GM18519 (cell line): ENCODE measurements at regions not wholly inside any gene's neighbourhood (a gene's known extent, or its start where the extent isn't known, plus 50 kb on each side); places are given as distances from the start of the nearest gene placed in this dataset.
"Not testable (repeated sequence)": the region's sequence is repeated elsewhere in the genome, so short reads cannot be mapped to it uniquely, and the experiment has no call there.

Experiments used
- ATAC-seq: cut with Tn5 transposase; IDR thresholded peaks from one replicate; pipeline ENCODE4 v1.9.1; 2021; ENCODE audit warnings: mild to moderate bottlenecking, moderate library complexity; ENCODE audit not compliant: unreplicated experiment, low FRiP score

DNA sequence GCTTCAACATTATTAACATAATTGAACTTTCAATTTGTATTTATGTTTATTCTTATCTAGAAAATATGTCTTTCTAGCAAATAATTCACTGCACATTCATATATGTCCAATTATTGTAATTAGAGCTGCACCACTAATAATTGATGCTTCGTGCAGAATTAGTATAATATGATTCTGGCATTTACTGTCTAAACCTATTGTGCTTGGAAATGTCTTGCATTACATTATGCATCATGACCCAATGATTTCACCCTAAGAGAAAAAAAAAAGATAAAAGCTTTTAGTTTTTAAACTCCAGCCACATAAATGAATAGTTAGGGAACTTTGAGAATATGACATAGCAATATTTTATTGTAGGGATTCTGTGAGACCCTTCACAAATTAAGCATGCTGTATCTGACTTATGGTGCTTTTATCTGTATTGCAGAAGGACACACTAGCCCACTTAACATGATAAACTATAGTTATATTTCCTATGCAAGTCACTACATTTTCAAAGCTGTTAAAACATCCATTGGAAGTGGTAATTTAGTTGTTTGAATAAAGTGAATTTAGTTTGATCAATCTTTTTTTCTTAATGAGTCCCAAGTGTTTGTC lies 1609.1 kb downstream of the REEP3 start:
- no peak for ATAC-seq

DNA sequence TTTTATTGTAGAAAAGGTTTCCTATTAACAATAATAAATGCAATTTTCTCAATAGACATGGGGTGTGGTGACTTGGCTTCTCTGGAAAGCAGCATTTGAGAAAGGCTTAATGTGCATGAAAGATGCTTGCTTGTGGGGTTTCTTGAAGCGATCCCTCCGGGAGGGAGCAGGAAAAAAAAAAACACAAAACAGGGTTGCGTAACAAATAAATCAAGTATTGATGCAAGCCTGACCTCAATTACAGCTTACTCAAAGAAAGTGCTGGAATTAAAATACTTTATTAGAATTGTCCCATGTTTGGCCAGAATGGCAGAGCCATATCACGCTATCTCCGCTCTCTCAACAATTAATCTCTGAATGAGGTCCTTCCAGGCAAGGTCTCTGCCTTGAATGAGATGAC lies 1612.5 kb downstream of the REEP3 start:
- ATAC-seq, result no peak

DNA sequence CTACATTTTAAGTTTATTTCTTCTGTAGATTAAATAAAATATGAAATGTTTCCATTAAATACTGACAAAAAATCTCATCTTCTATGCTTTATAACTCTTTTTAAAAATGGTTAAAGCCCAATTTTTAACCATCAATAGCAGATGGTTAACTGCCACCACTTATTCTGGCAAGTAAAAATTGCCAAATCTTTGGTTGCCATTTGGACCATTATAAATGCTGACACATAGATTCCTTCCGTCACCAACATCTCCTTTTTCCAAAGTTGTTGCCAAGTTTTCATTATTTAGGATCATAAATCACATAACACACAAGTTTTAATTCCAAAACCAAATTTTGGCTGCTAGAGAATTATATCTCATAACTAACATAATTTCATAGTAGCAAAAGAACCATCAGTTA lies 1614.3 kb downstream of the REEP3 start:
- no peak for ATAC-seq

DNA sequence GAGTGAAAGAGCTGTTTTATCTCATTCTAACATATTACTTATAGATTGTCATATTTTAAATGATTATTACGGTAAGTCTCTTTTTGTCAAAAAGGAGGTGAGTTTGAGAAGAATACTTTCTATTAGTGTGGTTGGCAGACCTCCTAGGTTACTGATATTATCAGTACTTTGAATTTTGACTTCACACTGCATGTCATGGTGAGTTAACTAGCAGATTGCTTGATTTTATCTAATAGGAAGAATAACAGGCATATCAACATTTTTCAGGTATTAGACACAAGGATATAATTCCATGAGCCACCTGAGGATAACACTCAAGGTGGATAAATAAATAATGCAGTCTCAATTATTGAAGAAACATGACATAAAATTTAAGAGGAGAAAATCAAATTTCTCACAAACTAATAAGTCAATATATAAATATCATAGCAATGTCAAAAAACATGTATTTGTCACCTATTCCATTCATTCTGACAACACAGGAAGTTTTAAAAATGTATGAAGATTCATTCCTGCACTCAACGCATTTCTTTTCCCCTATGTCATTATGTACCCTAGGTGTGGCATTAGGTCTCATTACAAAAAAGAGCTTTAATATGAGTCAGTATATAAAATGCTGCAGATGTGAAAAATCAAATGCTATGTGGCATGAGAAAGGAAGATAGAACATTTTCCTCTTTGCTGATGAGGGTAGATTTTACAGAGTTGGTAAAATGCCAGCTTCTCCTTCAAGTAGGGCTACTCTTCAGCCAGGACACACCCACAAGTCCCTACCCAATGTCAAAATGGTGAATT lies 1621.6 kb downstream of the REEP3 start:
- ATAC-seq, result no peak

DNA sequence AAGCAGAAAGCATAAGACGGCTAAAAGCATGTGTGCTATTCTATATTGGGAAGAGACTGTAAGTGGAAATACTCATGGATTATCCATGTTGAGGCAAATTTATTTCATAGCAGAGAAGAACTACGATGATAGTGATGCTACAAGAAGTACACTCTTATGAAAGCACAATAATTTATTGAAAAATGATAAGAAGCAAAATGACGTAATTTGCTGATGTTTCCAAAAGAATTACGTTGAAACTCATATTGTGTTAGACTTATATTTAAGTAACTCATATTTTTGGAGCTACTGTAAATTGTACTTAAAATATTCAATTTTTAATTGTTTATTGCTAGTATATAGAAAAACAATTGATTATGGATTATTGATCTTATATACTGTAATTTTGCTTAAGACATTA lies 1622.5 kb downstream of the REEP3 start:
- ATAC-seq, result no peak

DNA sequence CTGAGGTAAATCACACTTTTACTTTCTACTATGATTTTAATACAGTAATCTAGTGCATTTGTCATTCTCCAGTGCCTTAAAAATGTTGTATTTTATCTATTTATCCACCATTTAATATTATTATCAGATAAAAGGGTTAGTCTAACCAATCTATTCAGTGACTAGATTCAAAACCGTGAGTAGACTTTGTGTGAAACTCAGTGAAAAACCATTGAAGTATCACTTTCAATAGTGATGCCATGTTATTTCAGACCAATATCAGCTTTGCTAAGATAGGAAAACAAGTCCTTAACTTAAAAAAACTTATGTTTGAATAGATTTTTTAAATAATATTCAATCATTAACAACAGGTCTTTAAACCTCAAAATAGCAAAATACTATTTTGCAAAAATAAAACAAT lies 1628.7 kb downstream of the REEP3 start:
- ATAC-seq, result no peak

DNA sequence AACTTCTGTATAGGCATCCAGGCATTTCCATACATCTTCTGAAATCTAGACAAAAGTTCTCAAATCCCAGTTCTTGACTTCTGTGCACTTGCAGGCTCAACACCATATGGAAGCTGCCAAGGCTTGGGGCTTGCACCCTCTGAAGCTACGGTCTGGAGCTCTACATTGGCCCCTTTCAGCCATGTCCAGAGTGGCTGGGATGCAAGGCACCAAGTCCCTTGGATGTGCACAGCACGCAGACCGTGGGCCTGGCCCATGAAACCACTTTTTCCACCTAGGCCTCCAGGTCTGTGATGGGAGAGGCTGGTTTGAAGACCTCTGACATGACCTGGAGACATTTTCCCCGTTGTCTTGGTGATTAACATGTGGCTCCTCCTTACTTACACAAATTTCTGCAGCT lies 1645.1 kb downstream of the REEP3 start:
- ATAC-seq, result no peak

DNA sequence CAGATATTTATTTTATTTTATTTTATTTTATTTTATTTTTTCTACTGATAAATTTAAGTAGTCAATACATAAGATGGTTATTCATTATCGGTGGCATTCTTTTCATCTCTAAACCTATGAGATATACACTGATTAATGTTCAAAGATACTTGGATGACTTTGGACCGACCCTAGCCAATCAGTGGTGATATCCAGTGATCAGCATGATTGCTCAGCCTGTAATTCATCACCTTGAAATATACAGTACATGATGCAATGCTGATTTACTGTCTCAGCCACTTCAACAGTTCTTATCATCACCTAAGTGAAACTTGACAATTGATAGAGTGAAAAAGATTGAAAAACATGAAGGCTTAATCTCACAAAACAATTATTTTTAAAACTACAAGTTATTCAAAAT lies 1651.0 kb downstream of the REEP3 start:
- no peak for ATAC-seq

DNA sequence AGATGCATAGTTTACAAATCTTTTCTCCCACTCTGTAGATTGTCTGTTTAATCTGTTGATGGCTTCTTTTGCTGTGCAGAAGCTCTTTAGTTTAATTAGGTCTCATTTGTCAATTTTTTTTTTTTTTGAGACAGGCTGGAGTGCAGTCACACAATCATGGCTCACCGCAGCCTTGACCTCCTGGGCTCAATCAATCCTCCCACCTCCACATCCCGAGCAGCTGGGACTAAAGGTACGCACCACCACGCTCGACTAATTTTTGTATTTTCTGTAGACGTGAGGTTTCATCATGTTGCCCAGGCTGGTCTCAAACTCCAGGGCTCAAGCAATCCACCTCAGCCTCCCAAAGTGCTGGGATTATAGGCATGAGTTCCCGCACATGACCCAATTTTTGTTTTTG lies 1655.8 kb downstream of the REEP3 start:
- ATAC-seq, result no peak

DNA sequence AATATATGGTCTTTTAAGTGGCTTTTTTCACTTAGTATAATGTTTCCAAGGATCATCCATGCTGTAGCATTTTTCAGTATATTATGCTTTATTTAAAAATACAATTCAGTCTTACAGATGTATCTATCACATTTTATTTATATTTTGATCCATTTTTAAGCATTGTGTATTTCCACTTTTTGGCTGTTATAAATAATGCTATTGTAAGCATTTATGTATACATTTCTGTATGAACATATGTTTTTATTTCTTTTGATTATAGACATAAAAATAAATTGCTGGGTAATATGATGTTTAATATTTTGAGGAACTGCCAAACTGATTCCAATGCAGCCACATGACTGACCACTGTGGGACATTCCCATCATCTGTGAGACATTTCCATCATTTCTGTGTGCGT lies 1662.0 kb downstream of the REEP3 start:
- ATAC-seq, result no peak

DNA sequence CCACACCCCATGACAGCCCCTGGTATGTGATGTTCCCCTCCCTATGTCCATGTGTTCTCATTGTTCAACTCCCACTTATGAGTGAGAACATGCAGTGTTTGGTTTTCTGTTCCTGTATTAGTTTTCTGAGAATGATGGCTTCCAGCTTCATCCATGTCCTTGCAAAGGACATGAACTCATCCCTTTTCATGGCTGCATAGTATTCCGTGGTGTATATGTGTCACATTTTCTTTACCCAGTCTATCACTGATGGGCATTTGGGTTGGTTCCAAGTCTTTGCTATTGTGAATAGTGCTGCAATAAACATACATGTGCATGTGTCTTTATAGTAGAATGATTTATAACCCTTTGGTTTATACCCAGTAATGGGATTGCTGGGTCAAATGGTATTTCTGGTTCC lies 1665.5 kb downstream of the REEP3 start:
- ATAC-seq, result not testable (repeated sequence)

DNA sequence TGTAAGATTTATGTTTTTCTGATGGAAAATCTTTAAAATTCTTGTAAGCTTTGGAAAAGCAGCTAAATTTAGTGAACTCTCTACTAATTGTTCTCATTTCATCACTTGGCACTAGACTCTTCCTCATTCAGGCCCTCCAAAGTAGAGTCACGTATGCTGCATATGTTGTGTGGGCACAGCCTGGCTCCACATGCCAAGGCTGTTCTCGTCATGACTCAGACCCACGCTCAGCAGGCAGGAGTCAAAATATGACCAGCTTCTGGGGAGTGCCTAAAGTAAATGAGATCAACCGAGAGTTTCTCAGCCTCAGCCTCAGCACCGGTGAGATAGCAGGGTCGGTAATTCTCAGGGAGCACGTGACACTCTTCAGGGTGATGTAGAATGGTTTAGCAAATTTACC lies 1672.9 kb downstream of the REEP3 start:
- ATAC-seq, result no peak

DNA sequence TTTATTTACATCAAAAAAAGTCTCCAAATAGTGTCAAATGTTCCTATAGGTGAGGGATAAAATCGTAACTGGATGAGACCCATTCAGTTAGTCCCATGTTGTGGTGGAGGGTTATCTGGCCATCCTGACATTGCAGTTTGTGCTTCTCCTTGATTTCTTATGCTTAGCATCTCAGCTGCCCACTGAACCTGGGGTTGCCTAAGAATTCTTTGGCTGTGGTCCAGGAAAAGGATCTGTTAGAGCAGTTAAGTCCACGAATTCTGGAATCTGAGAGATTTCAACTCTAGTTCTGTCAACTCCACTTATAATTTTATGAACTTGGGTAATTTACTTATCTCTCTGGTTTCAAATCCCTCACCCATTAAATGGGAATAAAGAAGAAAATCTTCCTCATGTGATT lies 1673.4 kb downstream of the REEP3 start:
- no peak for ATAC-seq

DNA sequence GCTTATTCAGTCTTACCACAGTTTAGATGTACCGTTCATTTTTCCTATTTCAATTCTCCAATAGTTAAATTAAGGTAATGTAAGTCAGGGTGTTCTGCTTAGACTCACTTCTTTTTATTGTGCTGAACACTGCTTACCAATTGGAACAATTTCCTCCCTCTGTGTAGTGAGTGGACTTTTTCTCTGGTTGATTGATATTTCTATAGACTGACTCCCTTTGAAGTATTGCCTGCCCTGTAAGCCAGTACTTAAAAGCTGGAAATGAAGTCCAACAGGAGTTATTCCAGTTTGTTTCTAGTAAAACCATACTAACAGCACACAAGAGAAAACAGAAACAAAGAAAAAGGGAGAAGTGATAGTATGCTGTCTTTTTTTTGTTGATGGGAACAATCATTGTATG lies 1674.9 kb downstream of the REEP3 start:
- ATAC-seq, result no peak

DNA sequence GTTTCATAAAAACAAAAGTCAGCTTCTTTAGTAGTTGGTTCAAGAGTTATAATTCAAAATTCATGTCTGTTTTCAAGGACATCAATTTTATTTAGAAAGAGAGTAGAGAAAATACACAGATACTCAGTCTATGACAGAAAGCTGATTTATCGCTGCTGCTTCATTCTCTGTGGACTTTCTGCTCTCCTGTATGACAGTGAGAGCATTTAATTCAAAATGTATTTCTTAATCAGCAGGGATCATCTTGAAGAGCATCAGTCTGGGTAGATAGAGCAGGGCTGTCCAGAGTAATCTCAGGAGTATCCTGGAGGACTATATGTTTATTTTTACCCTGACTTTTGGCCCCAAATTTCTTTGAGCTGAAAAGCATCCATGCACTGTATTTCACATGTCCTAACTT lies 1676.7 kb downstream of the REEP3 start:
- ATAC-seq, result no peak

DNA sequence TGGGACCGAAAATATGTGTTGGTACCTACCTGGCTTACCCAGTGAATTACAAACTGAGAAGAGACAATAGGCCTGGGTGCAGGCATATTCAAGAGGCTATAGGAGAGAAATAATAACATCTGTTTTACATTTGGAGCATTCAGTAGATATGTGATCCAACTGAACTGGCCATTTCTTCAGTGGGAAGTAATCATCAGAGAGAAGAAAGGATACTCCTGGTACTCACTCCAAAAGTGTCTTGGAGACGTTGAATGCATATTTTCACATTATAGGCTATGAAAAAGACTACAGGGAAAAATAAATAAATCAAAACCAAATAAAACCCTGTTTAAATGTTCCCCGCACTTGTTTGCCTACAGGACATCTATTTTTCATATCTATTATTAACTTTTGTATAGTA lies 1680.3 kb downstream of the REEP3 start:
- no peak for ATAC-seq

DNA sequence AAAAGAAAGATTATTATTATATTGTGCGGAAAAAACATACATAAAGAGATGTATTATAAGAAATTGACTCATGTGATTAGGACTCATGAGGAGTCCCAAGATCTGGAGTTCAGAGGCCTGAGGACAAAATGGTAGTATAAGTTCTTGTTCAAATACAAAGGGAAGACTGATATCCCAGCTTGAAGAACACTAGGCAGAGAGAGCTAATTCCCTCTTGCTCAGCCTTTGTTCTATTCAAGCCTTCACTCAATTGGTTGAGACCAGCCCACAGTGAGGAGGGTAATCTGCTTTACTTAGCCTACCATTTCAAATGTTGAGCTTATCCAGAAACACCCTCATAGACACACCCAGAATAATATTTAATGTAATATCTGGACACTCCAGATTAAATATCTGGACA lies 1683.8 kb downstream of the REEP3 start:
- ATAC-seq, result no peak

DNA sequence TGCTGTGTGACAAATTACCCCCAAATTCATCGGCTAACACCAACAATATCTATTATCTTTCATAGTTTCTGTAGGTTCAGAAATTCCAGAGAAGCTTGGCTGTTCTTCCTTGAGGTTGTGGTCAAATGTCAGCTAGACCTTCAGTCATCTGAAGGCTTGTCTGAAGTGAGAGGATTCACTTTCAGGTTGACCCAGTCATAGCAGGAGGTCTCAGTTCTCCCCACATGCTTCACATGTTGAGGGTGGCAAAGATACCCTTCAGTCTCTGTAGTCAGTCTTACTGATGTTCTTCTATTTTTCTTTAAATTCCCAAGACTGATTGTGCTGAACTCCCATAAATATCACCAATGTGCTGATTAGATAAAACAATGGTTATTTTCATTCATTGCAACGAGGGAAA lies 1692.0 kb downstream of the REEP3 start:
- ATAC-seq, result no peak

DNA sequence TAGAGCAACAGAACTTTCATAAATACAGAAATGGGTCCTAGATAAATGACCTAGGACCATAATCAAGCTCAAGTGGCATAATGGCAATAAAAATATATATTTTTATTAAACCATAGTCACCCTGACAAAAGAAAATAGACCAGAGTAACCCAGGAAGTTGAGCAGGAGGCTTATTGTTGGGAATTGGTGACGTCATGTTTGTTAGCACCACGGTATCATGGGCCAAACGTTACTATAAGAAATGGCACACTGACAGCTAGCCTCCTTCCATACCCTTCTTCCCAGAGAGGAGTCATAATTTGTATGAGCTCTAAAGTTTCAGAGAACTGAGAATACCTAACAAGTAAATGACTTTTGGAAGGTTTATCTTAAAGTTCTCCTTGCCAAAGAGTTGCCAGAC lies 1698.2 kb downstream of the REEP3 start:
- ATAC-seq, result no peak

DNA sequence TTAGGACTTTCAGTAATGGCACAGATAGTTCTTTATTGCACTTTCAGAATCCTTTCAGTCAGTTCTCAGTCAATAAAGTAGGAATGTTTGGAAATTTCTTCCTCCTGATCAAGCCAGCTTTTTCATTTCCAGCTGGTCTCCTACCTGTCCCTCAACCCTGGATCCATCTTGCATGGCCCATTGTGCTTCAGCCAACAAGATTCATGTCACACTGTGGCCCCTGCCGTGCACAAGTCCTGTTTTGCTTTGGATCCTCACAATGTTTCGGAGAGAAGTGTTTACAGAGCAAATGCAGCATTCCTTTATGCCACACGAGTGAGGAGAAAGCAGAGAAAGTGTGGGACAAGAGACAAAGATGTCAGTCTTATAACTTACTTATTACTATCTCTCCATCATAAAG lies 1694.7 kb upstream of the LRRTM3 start:
- ATAC-seq, result no peak

DNA sequence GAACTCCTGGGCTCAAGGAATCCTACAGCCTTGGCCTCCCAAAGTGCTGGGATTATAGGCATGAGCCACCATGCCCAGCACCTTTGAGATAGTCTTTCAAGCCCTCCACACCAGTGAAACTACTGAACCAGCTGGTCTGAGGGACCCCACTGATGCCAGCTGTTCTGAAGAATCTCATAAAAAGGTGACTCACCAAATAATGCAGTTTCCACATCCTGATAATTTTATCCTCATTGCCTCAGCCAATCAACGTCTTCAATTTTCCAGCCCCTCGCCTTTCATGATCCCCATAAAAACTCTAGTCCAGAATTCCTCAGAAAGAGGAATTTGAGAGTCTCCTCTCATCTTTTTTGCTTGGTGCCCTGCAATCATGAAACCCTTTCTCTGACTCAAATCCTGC lies 1691.6 kb upstream of the LRRTM3 start:
- ATAC-seq, result no peak

DNA sequence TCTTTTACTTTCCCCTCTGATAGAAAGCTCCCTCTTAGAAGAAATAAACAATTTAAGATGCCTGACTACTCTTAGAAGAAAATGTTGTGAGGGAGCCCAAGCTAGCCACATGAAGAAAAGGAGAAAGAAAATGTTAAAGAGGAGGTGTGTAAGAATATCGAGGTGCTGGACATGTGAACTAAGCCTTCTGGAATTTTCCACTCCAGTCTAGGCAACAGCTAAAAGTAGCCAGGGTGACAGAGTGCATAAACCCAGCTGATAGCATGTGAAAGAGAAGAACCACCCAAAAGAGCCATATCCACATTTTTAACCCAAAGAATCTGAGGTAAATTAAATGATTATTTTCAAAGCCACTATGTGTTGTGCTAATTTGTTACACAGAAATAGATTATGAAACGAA lies 1690.6 kb upstream of the LRRTM3 start:
- ATAC-seq, result no peak

DNA sequence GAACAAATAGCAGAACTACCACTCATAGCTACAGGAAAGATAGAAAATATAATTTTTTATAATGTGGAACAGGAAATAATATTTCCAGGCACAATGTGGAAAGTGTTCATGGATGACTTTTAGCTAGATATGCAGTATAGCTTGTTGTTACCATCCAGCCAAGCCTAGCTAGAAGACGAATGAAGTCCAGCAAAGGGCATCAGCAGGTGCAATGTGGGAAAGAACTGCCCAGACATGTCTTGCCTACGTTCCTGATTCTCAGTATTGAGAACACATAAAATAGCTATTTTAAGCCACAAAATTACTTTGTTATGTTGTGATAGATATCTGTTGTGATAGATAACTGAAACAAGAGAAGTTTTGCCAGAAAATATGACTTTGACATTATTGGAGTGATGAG lies 1690.0 kb upstream of the LRRTM3 start:
- ATAC-seq, result no peak
